GM23248 (cell line): ENCODE measurements at regions not wholly inside any gene's neighbourhood (a gene's known extent, or its start where the extent isn't known, plus 50 kb on each side); places are given as distances from the start of the nearest gene placed in this dataset.

Experiments used
- EZH2 ChIP-seq: fragments of 200-600 bp; sonication (generic); IDR thresholded peaks from 2 replicates; pipeline ENCODE4 v1.6.1; 2018; ENCODE audit warnings: antibody characterized with exemption, mild to moderate bottlenecking; ENCODE audit not compliant: insufficient read depth, poor library complexity, severe bottlenecking
- EZH2phosphoT487 ChIP-seq: fragments of 200-600 bp; sonication (generic); IDR thresholded peaks from 2 replicates; pipeline ENCODE4 v1.6.1; 2018; ENCODE audit warnings: antibody characterized with exemption, moderate library complexity, mild to moderate bottlenecking, low read depth; ENCODE audit not compliant: insufficient read depth

DNA sequence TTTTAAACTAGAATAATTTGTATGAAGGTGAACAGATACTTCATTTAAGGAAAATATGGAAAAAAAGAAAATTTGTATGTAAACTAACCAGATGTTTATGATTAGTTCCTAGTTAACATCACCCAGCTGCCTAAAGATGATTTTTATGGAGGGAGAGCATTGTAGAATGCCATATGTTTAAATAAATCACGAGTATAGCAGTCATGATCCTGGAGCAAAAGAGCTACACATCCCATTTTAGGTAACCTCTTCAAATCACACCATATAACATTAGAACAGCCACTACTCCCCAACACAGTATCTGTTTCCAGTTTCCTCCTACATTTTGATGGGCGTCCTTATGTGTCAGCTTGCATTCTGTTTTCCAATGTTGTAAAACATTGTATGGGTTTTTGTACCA is 571.9 kb upstream of the FAM241A start:
- TF ChIP-seq EZH2 (no peak), EZH2phosphoT487 (no peak)
